ENCODE measurements at regions not wholly inside any gene's neighbourhood (a gene's known extent, or its start where the extent isn't known, plus 50 kb on each side); places are given as distances from the start of the nearest gene placed in this dataset.
A peak's percentile ranks its signal among the peaks of the same experiment; 100 is the strongest.

- H3K36me3 Mint-ChIP-seq (ENCODE audit: insufficient read depth), result no peaks in the 10 kb centered on the region
These were observed 179.9 kb upstream of the PRKCQ start for GRCh38 chr10:6759961-6760360.

GRCh38 chr10:6757158-6757557, 177.1 kb upstream of the PRKCQ start:
- peaks cover 43% of the 10 kb centered on the region for H3K27me3 Mint-ChIP-seq (ENCODE audit: low read depth)
- H3K4me1 Mint-ChIP-seq (ENCODE audit: low read depth), result no peaks in the 10 kb centered on the region
- no peaks in the 10 kb centered on the region for H3K9me3 Mint-ChIP-seq
- ATAC-seq (no peak), DNase-seq (no peak)
- no peaks in the 10 kb centered on the region for H3K36me3 Mint-ChIP-seq (ENCODE audit: insufficient read depth)
- no peak overlapping the region for H3K4me3 Mint-ChIP-seq

More at GRCh38 chr10:6759961-6760360, 179.9 kb upstream of the PRKCQ start:
- Mint-ChIP-seq H3K4me1 (ENCODE audit: low read depth) (no peaks in the 10 kb centered on the region), H3K9me3 (no peaks in the 10 kb centered on the region), H3K4me3 (no peak overlapping the region), H3K27me3 (ENCODE audit: low read depth) (peaks cover 53% of the 10 kb centered on the region)
- ATAC-seq (no peak), DNase-seq (no peak)

GRCh38 chr10:6756716-6757115, 176.6 kb upstream of the PRKCQ start:
- ATAC-seq (no peak), DNase-seq (no peak)
- Mint-ChIP-seq H3K4me1 (ENCODE audit: low read depth) (no peaks in the 10 kb centered on the region), H3K36me3 (ENCODE audit: insufficient read depth) (no peaks in the 10 kb centered on the region), H3K4me3 (no peak overlapping the region), H3K27me3 (ENCODE audit: low read depth) (peaks cover 43% of the 10 kb centered on the region), H3K9me3 (no peaks in the 10 kb centered on the region)

- Mint-ChIP-seq H3K4me3 (no peak overlapping the region), H3K9me3 (peaks cover under 1% of the 10 kb centered on the region), H3K36me3 (ENCODE audit: insufficient read depth) (no peaks in the 10 kb centered on the region), H3K27me3 (ENCODE audit: low read depth) (peaks cover 41% of the 10 kb centered on the region), H3K4me1 (ENCODE audit: low read depth) (no peaks in the 10 kb centered on the region)
- ATAC-seq, result peak; percentile 41 to 55
- DNase-seq, result no peak
These were observed 175.8 kb upstream of the PRKCQ start for GRCh38 chr10:6755781-6756460.

GRCh38 chr10:6753644-6754043, 173.6 kb upstream of the PRKCQ start:
- ATAC-seq, result no peak
- H3K4me1 Mint-ChIP-seq (ENCODE audit: low read depth), result no peaks in the 10 kb centered on the region
- peaks cover 5% of the 10 kb centered on the region for H3K9me3 Mint-ChIP-seq
- no peak overlapping the region for H3K4me3 Mint-ChIP-seq
- H3K36me3 Mint-ChIP-seq (ENCODE audit: insufficient read depth), result no peaks in the 10 kb centered on the region
- H3K27me3 Mint-ChIP-seq (ENCODE audit: low read depth), result peaks cover 44% of the 10 kb centered on the region
- no peak for DNase-seq

GRCh38 chr10:6751363-6751762, 171.3 kb upstream of the PRKCQ start:
- peaks cover 34% of the 10 kb centered on the region for H3K27me3 Mint-ChIP-seq (ENCODE audit: low read depth)
- H3K9me3 Mint-ChIP-seq, result peaks cover 5% of the 10 kb centered on the region
- H3K4me3 Mint-ChIP-seq, result no peak overlapping the region
- H3K4me1 Mint-ChIP-seq (ENCODE audit: low read depth), result no peaks in the 10 kb centered on the region
- ATAC-seq, result no peak
- no peaks in the 10 kb centered on the region for H3K36me3 Mint-ChIP-seq (ENCODE audit: insufficient read depth)
- DNase-seq, result no peak

GRCh38 chr10:6748981-6749635, 169.0 kb upstream of the PRKCQ start:
- Mint-ChIP-seq H3K36me3 (ENCODE audit: insufficient read depth) (no peaks in the 10 kb centered on the region), H3K4me3 (no peak overlapping the region), H3K4me1 (ENCODE audit: low read depth) (no peaks in the 10 kb centered on the region), H3K27me3 (ENCODE audit: low read depth) (peaks cover 32% of the 10 kb centered on the region), H3K9me3 (peaks cover 5% of the 10 kb centered on the region)
- DNase-seq, result no peak
- no peak for ATAC-seq

- Mint-ChIP-seq H3K4me3 (no peak overlapping the region), H3K4me1 (ENCODE audit: low read depth) (no peaks in the 10 kb centered on the region), H3K36me3 (ENCODE audit: insufficient read depth) (no peaks in the 10 kb centered on the region), H3K9me3 (peaks cover 5% of the 10 kb centered on the region), H3K27me3 (ENCODE audit: low read depth) (peaks cover 29% of the 10 kb centered on the region)
- no peak for DNase-seq
- ATAC-seq, result no peak
These were observed 168.0 kb upstream of the PRKCQ start for GRCh38 chr10:6748029-6748428.

- H3K4me1 Mint-ChIP-seq (ENCODE audit: low read depth), result no peaks in the 10 kb centered on the region
- no peak overlapping the region for H3K4me3 Mint-ChIP-seq
- peaks cover 29% of the 10 kb centered on the region for H3K27me3 Mint-ChIP-seq (ENCODE audit: low read depth)
- ATAC-seq, result no peak
- no peaks in the 10 kb centered on the region for H3K36me3 Mint-ChIP-seq (ENCODE audit: insufficient read depth)
- peaks cover 5% of the 10 kb centered on the region for H3K9me3 Mint-ChIP-seq
- no peak for DNase-seq
These were observed 166.7 kb upstream of the PRKCQ start for GRCh38 chr10:6746782-6747181.

GRCh38 chr10:6743291-6743849, 163.3 kb upstream of the PRKCQ start:
- H3K36me3 Mint-ChIP-seq (ENCODE audit: insufficient read depth), result no peaks in the 10 kb centered on the region
- DNase-seq (no peak), ATAC-seq (no peak)
- peaks cover 29% of the 10 kb centered on the region for H3K27me3 Mint-ChIP-seq (ENCODE audit: low read depth)
- H3K4me1 Mint-ChIP-seq (ENCODE audit: low read depth), result no peaks in the 10 kb centered on the region
- H3K9me3 Mint-ChIP-seq, result no peaks in the 10 kb centered on the region
- H3K4me3 Mint-ChIP-seq, result no peak overlapping the region

- no peak overlapping the region for H3K4me3 Mint-ChIP-seq
- DNase-seq (no peak), ATAC-seq (no peak)
- H3K4me1 Mint-ChIP-seq (ENCODE audit: low read depth), result peaks cover 5% of the 10 kb centered on the region
- peaks cover 36% of the 10 kb centered on the region for H3K27me3 Mint-ChIP-seq (ENCODE audit: low read depth)
- H3K36me3 Mint-ChIP-seq (ENCODE audit: insufficient read depth), result no peaks in the 10 kb centered on the region
- H3K9me3 Mint-ChIP-seq, result no peaks in the 10 kb centered on the region
These were observed 161.5 kb upstream of the PRKCQ start for GRCh38 chr10:6741541-6741941.

- no peak overlapping the region for H3K4me3 Mint-ChIP-seq
- no peak for ATAC-seq
- peaks cover 5% of the 10 kb centered on the region for H3K4me1 Mint-ChIP-seq (ENCODE audit: low read depth)
- H3K27me3 Mint-ChIP-seq (ENCODE audit: low read depth), result peaks cover 36% of the 10 kb centered on the region
- H3K9me3 Mint-ChIP-seq, result no peaks in the 10 kb centered on the region
- H3K36me3 Mint-ChIP-seq (ENCODE audit: insufficient read depth), result no peaks in the 10 kb centered on the region
- no peak for DNase-seq
These were observed 159.6 kb upstream of the PRKCQ start for GRCh38 chr10:6739530-6740174.

- DNase-seq, result no peak
- H3K4me3 Mint-ChIP-seq, result no peak overlapping the region
- H3K36me3 Mint-ChIP-seq (ENCODE audit: insufficient read depth), result no peaks in the 10 kb centered on the region
- H3K4me1 Mint-ChIP-seq (ENCODE audit: low read depth), result peaks cover 5% of the 10 kb centered on the region
- ATAC-seq, result no peak
- H3K27me3 Mint-ChIP-seq (ENCODE audit: low read depth), result peaks cover 40% of the 10 kb centered on the region
- no peaks in the 10 kb centered on the region for H3K9me3 Mint-ChIP-seq
These were observed 158.2 kb upstream of the PRKCQ start for GRCh38 chr10:6738112-6738768.

GRCh38 chr10:6737758-6738111, 157.7 kb upstream of the PRKCQ start:
- no peak for ATAC-seq
- Mint-ChIP-seq H3K9me3 (no peaks in the 10 kb centered on the region), H3K4me1 (ENCODE audit: low read depth) (peaks cover 5% of the 10 kb centered on the region), H3K36me3 (ENCODE audit: insufficient read depth) (no peaks in the 10 kb centered on the region), H3K27me3 (ENCODE audit: low read depth) (peaks cover 41% of the 10 kb centered on the region), H3K4me3 (no peak overlapping the region)
- DNase-seq, result no peak
